ENCODE measurements at regions not wholly inside any gene's neighbourhood (a gene's known extent, or its start where the extent isn't known, plus 50 kb on each side); places are given as distances from the start of the nearest gene placed in this dataset.

GRCh38 chr13:33541962-33542308 is 256.4 kb upstream of the STARD13 start:
- TF ChIP-seq CTCF (IDR thresholded peaks at IDR 0.05) (no peak), EP300 (IDR thresholded peaks at IDR 0.05) (no peak)

Measured in ovary (tissue), 3 donors.